Brain microvascular endothelial cell (primary cell): ENCODE measurements at regions not wholly inside any gene's neighbourhood (a gene's known extent, or its start where the extent isn't known, plus 50 kb on each side); places are given as distances from the start of the nearest gene placed in this dataset.
A peak's percentile ranks its signal among the peaks of the same experiment; 100 is the strongest.

Source experiments
- DNase-seq: peaks from one replicate; pipeline ENCODE4 v3.0.0-alpha.2; 2020
- H3K27ac ChIP-seq: fragments of 250-450 bp; sonication (Bioruptor Pico); 2 replicates; pipeline ENCODE4 v1.5.1; 2020; ENCODE audit warnings: mild to moderate bottlenecking, moderate library complexity
- H3K27me3 ChIP-seq: fragments of 250-450 bp; sonication (Bioruptor Pico); replicated peaks from 2 replicates; pipeline ENCODE4 v1.5.1; 2020; ENCODE audit warnings: mild to moderate bottlenecking
- H3K36me3 ChIP-seq: fragments of 250-450 bp; sonication (Bioruptor Pico); replicated peaks from 2 replicates; pipeline ENCODE4 v1.5.1; 2020; ENCODE audit warnings: mild to moderate bottlenecking
- H3K4me3 ChIP-seq: 2 replicates; pipeline ENCODE4 v1.5.1; 2011; ENCODE audit warnings: low read depth, mild to moderate bottlenecking, control low read depth, low read length, moderate library complexity
- in situ Hi-C: cut with HindIII; loops from 2 replicates; pipeline ENCODE4 v1.10.0; 2017; ENCODE audit warnings: low sequenced_read_pairs, low pct_ligation_motif_present
- TF ChIP-seq, protein P1 (sequence below): IDR thresholded peaks from 2 replicates; pipeline ENCODE4 v1.5.1; 2011; ENCODE audit warnings: low read depth, mild to moderate bottlenecking, moderate library complexity, low read length, control low read depth, inconsistent platforms; ENCODE audit errors: missing control alignments

DNA sequence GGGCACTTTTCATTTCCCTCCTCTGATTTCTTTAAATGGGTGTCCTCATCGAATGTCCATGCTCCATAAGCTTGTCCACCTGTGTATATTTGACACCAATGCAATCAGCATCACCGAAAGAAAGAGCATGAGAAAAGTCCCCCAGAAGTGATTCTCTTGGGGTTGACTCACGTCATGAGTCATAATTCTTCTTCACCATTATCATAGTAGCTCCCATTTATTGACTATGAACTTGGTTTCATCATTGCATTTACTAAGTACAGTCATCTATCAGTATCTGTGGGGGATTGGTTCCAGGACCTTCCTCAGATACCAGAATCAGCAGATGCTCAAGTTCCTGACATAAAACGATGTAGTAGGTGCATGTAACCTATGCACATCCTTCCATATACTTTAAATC lies 372.5 kb upstream of the CFAP20DC start:
- H3K36me3 ChIP-seq: no peaks in the 10 kb centered on the region

DNA sequence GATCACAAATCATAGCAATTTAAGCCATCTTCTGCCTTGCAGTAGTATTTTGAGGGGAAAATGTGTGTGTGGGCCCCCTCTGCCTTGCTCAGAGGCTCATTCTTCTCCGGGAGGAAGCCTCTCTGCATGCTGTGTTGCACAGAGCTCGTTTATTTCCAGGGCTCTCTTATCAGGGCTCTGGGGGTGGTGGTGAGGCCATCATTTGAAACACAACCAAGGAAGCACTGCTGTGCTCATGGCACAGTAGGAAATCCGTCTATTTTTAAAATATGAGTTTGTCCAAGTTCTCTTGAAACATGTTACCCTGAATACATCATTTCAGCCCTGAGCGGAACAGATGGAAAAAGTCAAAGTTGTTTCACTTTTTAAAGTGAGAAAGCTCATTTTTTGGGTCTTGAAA lies 369.0 kb upstream of the CFAP20DC start:
- Histone ChIP-seq H3K27ac (no peak overlapping the region), H3K36me3 (no peaks in the 10 kb centered on the region), H3K27me3 (no peaks in the 10 kb centered on the region), H3K4me3 (no peak overlapping the region)
- DNase-seq: no peak
- TF ChIP-seq, protein P1, sequence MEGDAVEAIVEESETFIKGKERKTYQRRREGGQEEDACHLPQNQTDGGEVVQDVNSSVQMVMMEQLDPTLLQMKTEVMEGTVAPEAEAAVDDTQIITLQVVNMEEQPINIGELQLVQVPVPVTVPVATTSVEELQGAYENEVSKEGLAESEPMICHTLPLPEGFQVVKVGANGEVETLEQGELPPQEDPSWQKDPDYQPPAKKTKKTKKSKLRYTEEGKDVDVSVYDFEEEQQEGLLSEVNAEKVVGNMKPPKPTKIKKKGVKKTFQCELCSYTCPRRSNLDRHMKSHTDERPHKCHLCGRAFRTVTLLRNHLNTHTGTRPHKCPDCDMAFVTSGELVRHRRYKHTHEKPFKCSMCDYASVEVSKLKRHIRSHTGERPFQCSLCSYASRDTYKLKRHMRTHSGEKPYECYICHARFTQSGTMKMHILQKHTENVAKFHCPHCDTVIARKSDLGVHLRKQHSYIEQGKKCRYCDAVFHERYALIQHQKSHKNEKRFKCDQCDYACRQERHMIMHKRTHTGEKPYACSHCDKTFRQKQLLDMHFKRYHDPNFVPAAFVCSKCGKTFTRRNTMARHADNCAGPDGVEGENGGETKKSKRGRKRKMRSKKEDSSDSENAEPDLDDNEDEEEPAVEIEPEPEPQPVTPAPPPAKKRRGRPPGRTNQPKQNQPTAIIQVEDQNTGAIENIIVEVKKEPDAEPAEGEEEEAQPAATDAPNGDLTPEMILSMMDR: no peak
- in situ Hi-C loops: no loop called here

More for the DNA sequence above, 372.5 kb upstream of the CFAP20DC start:
- Histone ChIP-seq H3K4me3 (no peak overlapping the region), H3K27ac (no peak overlapping the region), H3K27me3 (no peaks in the 10 kb centered on the region)
- in situ Hi-C loops: no loop called here
- TF ChIP-seq, protein P1: no peak
- peak; percentile 61 for DNase-seq

DNA sequence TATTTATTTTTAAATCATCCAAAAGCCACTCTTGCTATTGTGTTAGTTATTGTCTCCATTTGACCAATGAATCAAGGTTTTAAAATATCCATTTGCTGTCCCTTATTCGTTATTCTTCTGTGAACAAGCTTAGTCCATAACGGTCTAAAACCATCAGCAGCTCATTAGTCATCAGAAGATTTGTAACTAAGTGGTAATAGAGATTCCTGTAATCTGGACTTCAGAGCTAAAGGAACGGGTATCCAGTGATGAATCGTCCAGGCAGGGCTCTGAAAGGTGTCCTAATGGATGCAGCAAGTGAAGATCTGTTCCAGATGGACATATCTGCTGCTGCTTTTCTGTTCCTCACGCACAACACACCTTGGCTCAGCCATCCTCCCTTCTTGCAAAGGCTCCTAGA lies 362.7 kb upstream of the CFAP20DC start:
- TF ChIP-seq, protein P1: no peak
- Histone ChIP-seq H3K36me3 (no peaks in the 10 kb centered on the region), H3K4me3 (no peak overlapping the region), H3K27me3 (no peaks in the 10 kb centered on the region), H3K27ac (no peak overlapping the region)
- in situ Hi-C loops: no loop called here
- no peak for DNase-seq

DNA sequence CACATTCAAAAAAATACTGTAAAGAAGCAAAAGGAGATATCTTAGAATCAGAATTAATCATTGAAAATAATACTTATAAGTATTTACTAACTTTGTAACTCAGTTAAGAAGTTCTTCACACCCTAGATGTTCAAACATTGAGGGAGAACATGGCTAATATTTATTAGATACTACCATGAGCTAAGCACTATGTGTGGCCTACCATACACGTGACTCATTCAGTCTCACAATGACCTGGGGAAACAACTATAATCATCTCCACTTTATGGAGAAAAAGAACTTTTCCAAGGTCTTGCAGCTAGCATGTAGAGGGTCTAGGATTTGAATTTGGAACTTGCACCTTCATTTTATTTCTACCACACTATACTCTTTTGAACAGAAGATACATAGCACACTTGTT lies 361.9 kb upstream of the CFAP20DC start:
- no peak for DNase-seq
- no peaks in the 10 kb centered on the region for H3K36me3 ChIP-seq
- TF ChIP-seq, protein P1: no peak
- H3K4me3 ChIP-seq: no peak overlapping the region
- no peak overlapping the region for H3K27ac ChIP-seq
- in situ Hi-C loops: no loop called here
- H3K27me3 ChIP-seq: no peaks in the 10 kb centered on the region

DNA sequence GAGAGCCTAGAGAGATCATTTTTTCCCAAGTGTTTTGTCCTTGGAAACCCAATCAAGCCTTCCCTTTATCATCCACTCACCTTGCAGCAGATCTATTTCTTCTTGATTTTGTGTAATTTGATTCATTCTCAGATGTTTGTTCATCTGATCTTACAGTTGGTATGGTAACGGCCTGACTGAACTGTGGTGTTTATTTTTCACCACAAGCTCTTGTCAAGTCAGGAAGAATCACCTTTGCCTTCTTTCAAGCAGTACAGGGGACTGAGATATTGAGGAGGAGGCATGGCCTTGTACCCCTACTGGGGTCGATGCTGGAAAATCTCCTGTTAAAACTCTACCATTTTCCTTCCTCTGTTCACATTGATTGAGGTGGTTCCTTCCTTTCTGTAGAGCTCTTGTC lies 361.4 kb upstream of the CFAP20DC start:
- Histone ChIP-seq H3K27ac (no peak overlapping the region), H3K4me3 (no peak overlapping the region), H3K36me3 (no peaks in the 10 kb centered on the region), H3K27me3 (no peaks in the 10 kb centered on the region)
- TF ChIP-seq, protein P1: no peak
- DNase-seq: no peak
- in situ Hi-C loops: no loop called here

DNA sequence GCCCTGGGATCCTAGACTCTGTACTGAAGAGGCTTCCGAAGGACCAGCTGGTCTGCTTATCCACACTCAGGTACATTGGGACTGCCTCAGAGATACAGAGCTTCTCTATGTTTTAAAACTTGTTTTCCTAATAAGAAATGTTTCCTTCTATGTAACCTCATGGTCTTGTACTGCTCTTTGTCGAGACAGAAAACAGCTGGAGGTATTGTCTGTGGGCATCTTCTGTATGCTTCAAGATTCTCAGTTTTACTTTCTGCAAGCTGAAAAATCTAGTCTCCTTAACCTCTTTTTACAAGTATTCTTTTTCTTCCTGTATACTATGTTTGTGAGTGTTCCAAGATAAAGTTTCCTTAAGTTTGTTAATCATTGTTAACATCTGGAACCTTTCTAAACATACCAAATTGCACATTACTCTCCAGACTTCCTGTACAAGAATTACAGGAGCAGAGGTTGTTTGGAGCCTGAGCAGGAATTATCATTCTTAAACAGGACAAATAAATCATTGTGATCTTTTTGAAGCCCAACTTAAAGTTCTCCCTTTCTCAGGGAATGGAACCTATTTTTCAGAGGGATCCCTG lies 358.3 kb upstream of the CFAP20DC start:
- no peak for DNase-seq
- H3K36me3 ChIP-seq: no peaks in the 10 kb centered on the region
- TF ChIP-seq, protein P1: no peak
- in situ Hi-C loops: no loop called here
- H3K4me3 ChIP-seq: no peak overlapping the region
- no peak overlapping the region for H3K27ac ChIP-seq
- H3K27me3 ChIP-seq: no peaks in the 10 kb centered on the region
